Neural cell (in vitro differentiated cells): ENCODE measurements at regions not wholly inside any gene's neighbourhood (a gene's known extent, or its start where the extent isn't known, plus 50 kb on each side); places are given as distances from the start of the nearest gene placed in this dataset.

ENCODE experiments used
- H2AFZ ChIP-seq: fragments of 200-600, 300-800 bp; sonication (generic), shearing (Covaris generic); 2 replicates; pipeline ENCODE4 v1.6.0; 2014; ENCODE audit warnings: low read depth, mild to moderate bottlenecking, antibody characterized with exemption, low read length, moderate library complexity
- H3F3A ChIP-seq: fragments of 200-600 bp; shearing (Covaris generic); 2 replicates; pipeline ENCODE4 v1.6.1; 2016; ENCODE audit warnings: mild to moderate bottlenecking, moderate library complexity, mixed read lengths, antibody characterized with exemption, low read length; ENCODE audit not compliant: insufficient read depth, poor library complexity, severe bottlenecking
- H3K27ac ChIP-seq: fragments of 200-600, 300-800 bp; sonication (generic), shearing (Covaris generic); 2 replicates; pipeline ENCODE4 v1.5.1; 2014; ENCODE audit warnings: mild to moderate bottlenecking, low read length, moderate library complexity
- H3K27me3 ChIP-seq: fragments of 300-800, 200-600 bp; sonication (generic), shearing (Covaris generic); 2 replicates; pipeline ENCODE4 v1.6.0; 2014; ENCODE audit warnings: mild to moderate bottlenecking, low read depth, low read length, moderate library complexity; ENCODE audit not compliant: insufficient read depth
- H3K36me3 ChIP-seq: fragments of 300-800, 200-600 bp; sonication (generic), shearing (Covaris generic); 2 replicates; pipeline ENCODE4 v1.5.1; 2014; ENCODE audit warnings: mild to moderate bottlenecking, antibody characterized with exemption, low read length, moderate library complexity; ENCODE audit not compliant: insufficient read depth
- H3K4me2 ChIP-seq: fragments of 300-800, 200-600 bp; sonication (generic), shearing (Covaris generic); 2 replicates; pipeline ENCODE4 v1.6.0; 2014; ENCODE audit warnings: mild to moderate bottlenecking, low read length
- H3K4me3 ChIP-seq: fragments of 300-800, 200-600 bp; sonication (generic), shearing (Covaris generic); 2 replicates; pipeline ENCODE4 v1.5.1; 2014; ENCODE audit warnings: mild to moderate bottlenecking, low read length, moderate library complexity
- H3K79me2 ChIP-seq: fragments of 200-600 bp; shearing (Covaris generic); replicated peaks from 2 replicates; pipeline ENCODE4 v1.6.0; 2014; ENCODE audit warnings: mild to moderate bottlenecking, low read length, moderate library complexity; ENCODE audit not compliant: insufficient read depth
- H3K9ac ChIP-seq: fragments of 300-800, 200-600 bp; sonication (generic), shearing (Covaris generic); 2 replicates; pipeline ENCODE4 v1.6.1; 2016; ENCODE audit warnings: mild to moderate bottlenecking, low read length, mixed read lengths
- H3K9me2 ChIP-seq: fragments of 200-600 bp; shearing (Covaris generic); 2 replicates; pipeline ENCODE4 v1.6.1; 2016; ENCODE audit warnings: mild to moderate bottlenecking, low read length, mixed read lengths; ENCODE audit not compliant: insufficient read depth
- H3K9me3 ChIP-seq: fragments of 200-600, 300-800 bp; sonication (generic), shearing (Covaris generic); 2 replicates; pipeline ENCODE4 v1.6.1; 2016; ENCODE audit warnings: mild to moderate bottlenecking, mixed run types, low read length, moderate library complexity, mixed read lengths
- H4K20me1 ChIP-seq: fragments of 200-600 bp; shearing (Covaris generic); 2 replicates; pipeline ENCODE4 v1.6.1; 2016; ENCODE audit warnings: mild to moderate bottlenecking, mixed run types; ENCODE audit not compliant: insufficient read depth
- EP300 ChIP-seq: fragments of 450-650 bp; conservative IDR thresholded peaks from 2 replicates; pipeline ENCODE4 v1.6.1; 2014; ENCODE audit warnings: antibody characterized with exemption, mild to moderate bottlenecking, moderate library complexity; ENCODE audit not compliant: poor library complexity, severe bottlenecking
- EZH2 ChIP-seq: fragments of 200-600, 300-800 bp; shearing (Covaris generic), sonication (generic); IDR thresholded peaks from 2 replicates; pipeline ENCODE4 v1.6.1; 2014; ENCODE audit warnings: antibody characterized with exemption, low read length, borderline replicate concordance, mild to moderate bottlenecking; ENCODE audit not compliant: insufficient read depth, poor library complexity, severe bottlenecking
- MXI1 ChIP-seq: fragments of 450-650 bp; conservative IDR thresholded peaks from 2 replicates; pipeline ENCODE4 v1.6.1; 2014; ENCODE audit warnings: antibody characterized with exemption, mild to moderate bottlenecking; ENCODE audit not compliant: poor library complexity, severe bottlenecking
- POLR2AphosphoS5 ChIP-seq: IDR thresholded peaks from 2 replicates; pipeline ENCODE4 v1.6.1; 2012
- RAD21 ChIP-seq: fragments of 450-650 bp; conservative IDR thresholded peaks from 2 replicates; pipeline ENCODE4 v1.6.1; 2014; ENCODE audit warnings: antibody characterized with exemption, mild to moderate bottlenecking, moderate library complexity
- SMC3 ChIP-seq: fragments of 450-650 bp; conservative IDR thresholded peaks from 2 replicates; pipeline ENCODE4 v1.6.1; 2014; ENCODE audit warnings: antibody characterized with exemption, mild to moderate bottlenecking, moderate library complexity; ENCODE audit not compliant: poor library complexity
- TAF1 ChIP-seq: IDR thresholded peaks from 2 replicates; pipeline ENCODE4 v1.6.1; 2012; ENCODE audit warnings: low read depth
- TF ChIP-seq, protein P1 (sequence below): fragments of 450-650 bp; IDR thresholded peaks from 2 replicates; pipeline ENCODE4 v1.5.1; 2014; ENCODE audit warnings: antibody characterized with exemption, mild to moderate bottlenecking, moderate library complexity; ENCODE audit not compliant: poor library complexity, severe bottlenecking
- TF ChIP-seq, protein P2 (sequence below): IDR thresholded peaks from 2 replicates; pipeline ENCODE4 v1.6.1; 2012; ENCODE audit warnings: borderline replicate concordance

DNA sequence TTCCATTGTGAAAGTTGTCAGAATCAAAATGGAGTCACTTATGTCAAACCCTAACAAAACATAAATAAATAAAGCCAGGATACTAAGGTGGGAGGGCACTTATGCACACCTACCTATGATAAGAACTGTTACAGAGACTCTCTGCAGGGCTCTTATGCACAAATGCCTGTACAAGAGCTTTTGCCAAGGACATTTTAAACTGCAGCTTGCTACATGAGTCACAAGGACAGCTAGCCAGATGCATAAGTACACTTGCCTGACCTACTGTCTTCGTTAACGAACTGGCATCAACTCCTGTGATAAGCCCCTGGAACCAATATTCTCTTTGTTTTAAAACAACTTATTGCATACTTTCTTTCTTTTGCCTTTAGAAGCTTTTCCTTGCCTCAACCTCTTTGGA, 152.9 kb upstream of the SPEF2 start:
- Histone ChIP-seq H3K36me3 (no peaks in the 10 kb centered on the region), H3F3A (no peaks in the 10 kb centered on the region), H3K9me2 (no peaks in the 10 kb centered on the region), H3K9ac (no peak overlapping the region), H3K9me3 (no peaks in the 10 kb centered on the region), H3K27ac (no peak overlapping the region), H3K27me3 (no peaks in the 10 kb centered on the region), H3K79me2 (no peaks in the 10 kb centered on the region), H2AFZ (no peak overlapping the region), H3K4me3 (no peak overlapping the region), H4K20me1 (no peaks in the 10 kb centered on the region), H3K4me2 (no peak overlapping the region)
- no peak for TF ChIP-seq EZH2
- no peak for TF ChIP-seq MXI1
- TF ChIP-seq EP300 = no peak
- no peak for TF ChIP-seq TAF1
- TF ChIP-seq, protein P1, sequence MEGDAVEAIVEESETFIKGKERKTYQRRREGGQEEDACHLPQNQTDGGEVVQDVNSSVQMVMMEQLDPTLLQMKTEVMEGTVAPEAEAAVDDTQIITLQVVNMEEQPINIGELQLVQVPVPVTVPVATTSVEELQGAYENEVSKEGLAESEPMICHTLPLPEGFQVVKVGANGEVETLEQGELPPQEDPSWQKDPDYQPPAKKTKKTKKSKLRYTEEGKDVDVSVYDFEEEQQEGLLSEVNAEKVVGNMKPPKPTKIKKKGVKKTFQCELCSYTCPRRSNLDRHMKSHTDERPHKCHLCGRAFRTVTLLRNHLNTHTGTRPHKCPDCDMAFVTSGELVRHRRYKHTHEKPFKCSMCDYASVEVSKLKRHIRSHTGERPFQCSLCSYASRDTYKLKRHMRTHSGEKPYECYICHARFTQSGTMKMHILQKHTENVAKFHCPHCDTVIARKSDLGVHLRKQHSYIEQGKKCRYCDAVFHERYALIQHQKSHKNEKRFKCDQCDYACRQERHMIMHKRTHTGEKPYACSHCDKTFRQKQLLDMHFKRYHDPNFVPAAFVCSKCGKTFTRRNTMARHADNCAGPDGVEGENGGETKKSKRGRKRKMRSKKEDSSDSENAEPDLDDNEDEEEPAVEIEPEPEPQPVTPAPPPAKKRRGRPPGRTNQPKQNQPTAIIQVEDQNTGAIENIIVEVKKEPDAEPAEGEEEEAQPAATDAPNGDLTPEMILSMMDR = no peak
- TF ChIP-seq SMC3 = no peak
- TF ChIP-seq, protein P2, sequence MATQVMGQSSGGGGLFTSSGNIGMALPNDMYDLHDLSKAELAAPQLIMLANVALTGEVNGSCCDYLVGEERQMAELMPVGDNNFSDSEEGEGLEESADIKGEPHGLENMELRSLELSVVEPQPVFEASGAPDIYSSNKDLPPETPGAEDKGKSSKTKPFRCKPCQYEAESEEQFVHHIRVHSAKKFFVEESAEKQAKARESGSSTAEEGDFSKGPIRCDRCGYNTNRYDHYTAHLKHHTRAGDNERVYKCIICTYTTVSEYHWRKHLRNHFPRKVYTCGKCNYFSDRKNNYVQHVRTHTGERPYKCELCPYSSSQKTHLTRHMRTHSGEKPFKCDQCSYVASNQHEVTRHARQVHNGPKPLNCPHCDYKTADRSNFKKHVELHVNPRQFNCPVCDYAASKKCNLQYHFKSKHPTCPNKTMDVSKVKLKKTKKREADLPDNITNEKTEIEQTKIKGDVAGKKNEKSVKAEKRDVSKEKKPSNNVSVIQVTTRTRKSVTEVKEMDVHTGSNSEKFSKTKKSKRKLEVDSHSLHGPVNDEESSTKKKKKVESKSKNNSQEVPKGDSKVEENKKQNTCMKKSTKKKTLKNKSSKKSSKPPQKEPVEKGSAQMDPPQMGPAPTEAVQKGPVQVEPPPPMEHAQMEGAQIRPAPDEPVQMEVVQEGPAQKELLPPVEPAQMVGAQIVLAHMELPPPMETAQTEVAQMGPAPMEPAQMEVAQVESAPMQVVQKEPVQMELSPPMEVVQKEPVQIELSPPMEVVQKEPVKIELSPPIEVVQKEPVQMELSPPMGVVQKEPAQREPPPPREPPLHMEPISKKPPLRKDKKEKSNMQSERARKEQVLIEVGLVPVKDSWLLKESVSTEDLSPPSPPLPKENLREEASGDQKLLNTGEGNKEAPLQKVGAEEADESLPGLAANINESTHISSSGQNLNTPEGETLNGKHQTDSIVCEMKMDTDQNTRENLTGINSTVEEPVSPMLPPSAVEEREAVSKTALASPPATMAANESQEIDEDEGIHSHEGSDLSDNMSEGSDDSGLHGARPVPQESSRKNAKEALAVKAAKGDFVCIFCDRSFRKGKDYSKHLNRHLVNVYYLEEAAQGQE = no peak

DNA sequence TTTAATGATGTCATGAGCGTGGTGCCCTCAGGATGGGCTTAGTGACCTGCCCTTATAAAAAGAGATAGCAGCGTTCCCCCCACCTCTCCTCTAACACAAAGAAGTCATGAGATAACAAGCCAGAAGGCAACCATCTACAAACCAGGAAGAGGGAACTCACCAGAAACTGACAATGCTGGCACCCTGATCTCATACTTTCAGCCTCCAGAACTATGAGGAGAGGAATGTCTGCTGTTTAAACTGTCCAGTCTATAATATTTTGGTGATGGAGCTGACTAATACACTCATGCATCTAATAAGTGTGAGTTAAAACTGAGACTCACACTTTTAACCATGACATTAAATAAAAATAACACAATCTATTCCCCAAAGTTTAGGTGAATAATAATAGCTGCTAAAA, 156.1 kb upstream of the SPEF2 start:
- no peak overlapping the region for H2AFZ ChIP-seq
- H3K36me3 ChIP-seq = no peaks in the 10 kb centered on the region
- no peak overlapping the region for H3K4me2 ChIP-seq
- H3K79me2 ChIP-seq = no peaks in the 10 kb centered on the region
- H4K20me1 ChIP-seq = no peaks in the 10 kb centered on the region
- TF ChIP-seq MXI1 (no peak), RAD21 (no peak), SMC3 (no peak), EZH2 (no peak), POLR2AphosphoS5 (no peak), EP300 (no peak), TAF1 (no peak)
- TF ChIP-seq, protein P1 = no peak
- TF ChIP-seq, protein P2 = no peak
- no peak overlapping the region for H3K4me3 ChIP-seq
- no peaks in the 10 kb centered on the region for H3K9me3 ChIP-seq
- H3K27ac ChIP-seq = no peak overlapping the region
- no peaks in the 10 kb centered on the region for H3K9me2 ChIP-seq
- H3K27me3 ChIP-seq = no peaks in the 10 kb centered on the region
- no peak overlapping the region for H3K9ac ChIP-seq
- H3F3A ChIP-seq = no peaks in the 10 kb centered on the region
